CD8-positive, alpha-beta memory T cell (primary cell): ENCODE measurements at regions not wholly inside any gene's neighbourhood (a gene's known extent, or its start where the extent isn't known, plus 50 kb on each side); places are given as distances from the start of the nearest gene placed in this dataset.
"Not testable (repeated sequence)": the region's sequence is repeated elsewhere in the genome, so short reads cannot be mapped to it uniquely, and the experiment has no call there.

Experiments
- CTCF ChIA-PET: fragments of 350-600 bp; sonication (Branson Sonifier 250); formaldehyde crosslinking; loops from one replicate; lab custom pipeline; 2021; ENCODE audit warnings: antibody characterized with exemption; lab: Charles Lee
- POLR2A ChIA-PET: fragments of 350-600 bp; sonication (Branson Sonifier 250); formaldehyde crosslinking; loops from one replicate; lab custom pipeline; 2021; ENCODE audit warnings: antibody characterized with exemption; lab: Charles Lee
- DNase-seq, 5 donors: peaks; one replicate each; pipeline versions ENCODE4 v3.0.0 to v3.0.0-alpha.2; 2020 to 2022; ENCODE audit warnings: mixed read lengths in 1 of 5
- H3K27ac ChIP-seq: one replicate; pipeline ENCODE4 v1.7.0; 2013; ENCODE audit warnings: low read depth, mild to moderate bottlenecking, low read length, moderate library complexity
- H3K27me3 ChIP-seq: 2 replicates; pipeline ENCODE4 v1.7.0; 2013; ENCODE audit warnings: low read length, mild to moderate bottlenecking; ENCODE audit not compliant: insufficient read depth, poor library complexity, severe bottlenecking
- H3K36me3 ChIP-seq: 2 replicates; pipeline ENCODE4 v1.7.0; 2013; ENCODE audit warnings: mild to moderate bottlenecking, low read length, moderate library complexity; ENCODE audit not compliant: insufficient read depth
- H3K4me1 ChIP-seq: 2 replicates; pipeline ENCODE4 v1.7.0; 2013; ENCODE audit warnings: mild to moderate bottlenecking, low read length, moderate library complexity; ENCODE audit not compliant: insufficient read depth
- H3K4me3 ChIP-seq: 2 replicates; pipeline ENCODE4 v1.7.0; 2013; ENCODE audit warnings: mild to moderate bottlenecking, low read length
- H3K9me3 ChIP-seq: 2 replicates; pipeline ENCODE4 v1.7.0; 2013; ENCODE audit warnings: mild to moderate bottlenecking, low read length
- H3K27ac Mint-ChIP-seq, 8 donors: one replicate each; pipeline ENCODE4 v1.8.0; 2020 to 2021; ENCODE audit warnings: mixed read lengths in 8 of 8, mild to moderate bottlenecking in 6 of 8, inconsistent platforms in 3 of 8, moderate library complexity in 3 of 8
- H3K27me3 Mint-ChIP-seq, 2 donors: one replicate each; pipeline ENCODE4 v1.8.0; 2020 to 2021; ENCODE audit warnings: mixed read lengths in 2 of 2, mild to moderate bottlenecking in 1 of 2, moderate library complexity in 1 of 2
- H3K36me3 Mint-ChIP-seq, 3 donors: one replicate each; pipeline ENCODE4 v1.8.0; 2020 to 2021; ENCODE audit warnings: mixed read lengths in 3 of 3, inconsistent platforms in 1 of 3, mild to moderate bottlenecking in 1 of 3
- H3K4me1 Mint-ChIP-seq, 3 donors: one replicate each; pipeline ENCODE4 v1.8.0; 2020 to 2021; ENCODE audit warnings: mixed read lengths in 3 of 3, inconsistent platforms in 1 of 3, mild to moderate bottlenecking in 1 of 3
- H3K4me3 Mint-ChIP-seq, 7 donors: one replicate each; pipeline ENCODE4 v1.8.0; 2020 to 2021; ENCODE audit warnings: mixed read lengths in 7 of 7, mild to moderate bottlenecking in 6 of 7, moderate library complexity in 4 of 7, inconsistent platforms in 2 of 7
- H3K9me3 Mint-ChIP-seq, 5 donors: one replicate each; pipeline ENCODE4 v1.8.0; 2020 to 2022; ENCODE audit warnings: mixed read lengths in 5 of 5, mild to moderate bottlenecking in 3 of 5, moderate library complexity in 2 of 5, inconsistent platforms in 1 of 5

DNA sequence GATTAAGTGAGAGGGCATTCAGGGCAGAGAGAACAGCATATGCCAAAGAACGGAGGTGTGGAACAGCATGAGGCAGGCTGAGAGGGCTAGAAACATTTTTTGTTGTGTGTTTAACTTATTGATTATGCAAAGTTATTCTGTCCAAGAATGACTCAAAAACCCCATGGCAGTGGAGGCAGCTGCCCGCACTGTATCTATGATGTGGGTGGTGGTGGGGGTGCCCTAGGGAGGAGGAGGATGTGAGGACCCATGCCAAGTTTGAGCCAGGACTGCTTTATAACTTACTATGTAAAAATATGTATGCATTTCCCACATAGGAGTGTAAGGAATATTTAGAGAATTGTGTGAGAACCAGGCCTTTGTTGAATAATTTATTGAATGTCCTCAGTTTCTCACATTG lies 85.4 kb upstream of the GNAZ start:
- Histone ChIP-seq H3K27ac (no peak overlapping the region), H3K36me3 (no peaks in the 10 kb centered on the region), H3K27me3 (no peaks in the 10 kb centered on the region), H3K4me1 (no peaks in the 10 kb centered on the region), H3K4me3 (no peak overlapping the region), H3K9me3 (no peaks in the 10 kb centered on the region)
- Mint-ChIP-seq H3K27ac (peak overlapping the region in 1 of 8 donors; percentile 25), H3K4me3 (no peak overlapping the region), H3K9me3 (peaks cover 4 to 7% (median 6%) of the 10 kb centered on the region in 5 donors), H3K36me3 (no peaks in the 10 kb centered on the region), H3K4me1 (peaks cover 0 to 6% (median 4%) of the 10 kb centered on the region in 3 donors), H3K27me3 (peaks cover 6 to 24% of the 10 kb centered on the region in 2 donors)
- ChIA-PET POLR2A (no interaction called here), CTCF (no interaction called here)
- DNase-seq = no peak

DNA sequence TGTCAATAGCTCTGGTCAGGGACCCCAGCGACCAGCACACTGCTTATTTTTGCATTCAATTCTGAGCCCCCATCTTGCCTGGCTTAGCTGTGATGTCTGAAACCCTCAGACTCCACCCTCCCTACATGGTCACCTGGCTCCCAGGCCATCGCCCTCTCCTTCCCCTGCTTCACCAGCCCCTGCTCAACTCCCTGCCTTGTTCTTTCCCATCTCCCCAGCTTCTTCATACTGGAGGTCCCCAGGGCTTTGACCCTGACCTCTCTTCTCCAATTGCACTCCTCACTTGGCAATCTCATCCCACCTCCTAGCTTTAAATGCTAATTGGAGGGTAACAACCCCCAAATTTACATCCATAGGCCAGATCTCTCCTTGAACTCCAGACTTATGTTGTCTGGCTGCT lies 84.3 kb upstream of the GNAZ start:
- no peaks in the 10 kb centered on the region for H3K36me3 Mint-ChIP-seq
- Histone ChIP-seq H3K36me3 (no peaks in the 10 kb centered on the region), H3K27me3 (no peaks in the 10 kb centered on the region), H3K4me1 (no peaks in the 10 kb centered on the region), H3K27ac (no peak overlapping the region), H3K9me3 (no peaks in the 10 kb centered on the region), H3K4me3 (no peak overlapping the region)
- H3K9me3 Mint-ChIP-seq = no peaks in the 10 kb centered on the region
- POLR2A ChIA-PET = no interaction called here
- peaks cover 0 to 6% (median 4%) of the 10 kb centered on the region in 3 donors for H3K4me1 Mint-ChIP-seq
- no peak for DNase-seq
- no peak overlapping the region for H3K4me3 Mint-ChIP-seq
- CTCF ChIA-PET = no interaction called here
- peak overlapping the region in 1 of 8 donors; percentile 14 for H3K27ac Mint-ChIP-seq
- peaks cover 3 to 35% of the 10 kb centered on the region in 2 donors for H3K27me3 Mint-ChIP-seq

DNA sequence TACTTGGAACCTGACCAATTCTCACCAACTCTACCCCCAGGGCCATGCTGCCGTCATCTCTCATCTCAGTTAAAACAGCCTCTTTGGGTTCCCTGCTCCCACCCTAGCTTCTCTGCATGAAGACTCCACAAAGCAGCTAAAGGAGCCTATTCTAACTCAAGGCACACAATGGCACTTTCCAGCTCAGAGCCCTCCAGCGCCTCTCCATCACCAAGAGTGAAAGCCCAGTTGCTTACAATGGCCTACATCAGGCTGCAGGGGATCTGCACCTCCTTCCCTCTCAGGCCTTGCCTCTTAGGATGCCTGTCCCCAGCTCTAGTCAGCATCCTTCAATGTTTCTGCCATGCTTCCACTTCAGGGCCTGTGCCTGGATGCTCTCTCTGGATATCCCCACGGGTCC lies 83.7 kb upstream of the GNAZ start:
- ChIA-PET POLR2A (no interaction called here), CTCF (no interaction called here)
- Mint-ChIP-seq H3K27me3 (peaks cover 3 to 35% of the 10 kb centered on the region in 2 donors), H3K4me3 (no peak overlapping the region), H3K9me3 (no peaks in the 10 kb centered on the region), H3K4me1 (peaks cover 0 to 6% (median 4%) of the 10 kb centered on the region in 3 donors), H3K27ac (peak overlapping the region in 1 of 8 donors; percentile 45), H3K36me3 (no peaks in the 10 kb centered on the region)
- Histone ChIP-seq H3K27ac (no peak overlapping the region), H3K4me1 (no peaks in the 10 kb centered on the region), H3K27me3 (no peaks in the 10 kb centered on the region), H3K9me3 (no peaks in the 10 kb centered on the region), H3K4me3 (no peak overlapping the region), H3K36me3 (no peaks in the 10 kb centered on the region)
- DNase-seq = no peak

DNA sequence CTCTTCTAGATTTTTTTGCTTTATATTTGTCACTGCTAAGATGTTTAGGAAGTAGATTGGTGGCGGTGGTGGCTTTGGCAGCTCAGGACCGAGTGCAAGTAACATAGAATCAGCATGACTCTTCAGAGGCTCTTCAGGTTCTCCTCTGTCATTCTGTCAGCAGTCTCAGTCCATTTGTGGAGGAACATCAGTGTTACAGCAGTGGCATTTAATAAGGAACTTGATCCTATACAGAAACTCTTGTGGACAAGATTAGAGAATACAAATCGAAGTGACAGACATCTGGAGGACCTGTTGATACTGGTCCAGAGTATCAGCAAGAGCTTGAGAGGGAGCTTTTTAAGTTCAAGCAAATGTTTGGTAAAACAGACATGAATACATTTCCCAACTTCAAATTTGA lies 82.2 kb upstream of the GNAZ start:
- Histone ChIP-seq H3K27me3 (no peaks in the 10 kb centered on the region), H3K36me3 (no peaks in the 10 kb centered on the region), H3K9me3 (no peaks in the 10 kb centered on the region), H3K4me3 (no peak overlapping the region), H3K4me1 (no peaks in the 10 kb centered on the region), H3K27ac (no peak overlapping the region)
- POLR2A ChIA-PET = no interaction called here
- Mint-ChIP-seq H3K4me1 (peaks cover 0 to 5% (median 3%) of the 10 kb centered on the region in 3 donors), H3K9me3 (no peaks in the 10 kb centered on the region), H3K36me3 (no peaks in the 10 kb centered on the region), H3K27me3 (peaks cover 2 to 42% of the 10 kb centered on the region in 2 donors), H3K27ac (no peak overlapping the region), H3K4me3 (no peak overlapping the region)
- CTCF ChIA-PET = interaction anchor here (0.9 kb wide), 1 partner anchor 21 kb away, joined by 3 read pairs; no protein-coding TSS in a partner anchor
- no peak for DNase-seq

DNA sequence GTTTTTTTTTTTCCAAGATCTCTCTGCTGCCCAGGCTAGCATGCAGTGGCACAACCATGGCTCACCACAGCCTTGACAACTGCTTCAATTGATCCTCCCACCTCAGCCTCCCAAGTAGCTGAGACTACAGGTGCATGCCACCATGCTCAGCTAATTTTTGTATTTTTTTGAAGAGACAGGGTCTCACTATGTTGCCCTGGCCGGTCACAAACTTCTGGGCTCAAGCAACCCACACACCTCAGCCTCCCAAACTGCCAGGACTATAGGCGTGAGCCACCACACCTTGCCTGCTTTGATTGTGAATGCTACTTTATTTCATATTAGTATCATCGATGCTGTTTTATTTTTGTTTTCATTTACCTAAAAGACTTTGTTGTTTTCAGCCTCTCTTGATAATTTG lies 81.5 kb upstream of the GNAZ start:
- H3K27ac ChIP-seq = no peak overlapping the region
- DNase-seq = no peak
- H3K9me3 ChIP-seq = no peaks in the 10 kb centered on the region
- Mint-ChIP-seq H3K9me3 (no peaks in the 10 kb centered on the region), H3K27ac (no peak overlapping the region), H3K4me1 (no peaks in the 10 kb centered on the region), H3K4me3 (no peak overlapping the region), H3K36me3 (no peaks in the 10 kb centered on the region), H3K27me3 (peaks cover 2 to 42% of the 10 kb centered on the region in 2 donors)
- H3K4me3 ChIP-seq = no peak overlapping the region
- POLR2A ChIA-PET = no interaction called here
- no peaks in the 10 kb centered on the region for H3K4me1 ChIP-seq
- CTCF ChIA-PET = interaction anchor here (0.9 kb wide), 1 partner anchor 20 kb away, joined by 3 read pairs; no protein-coding TSS in a partner anchor
- H3K36me3 ChIP-seq = no peaks in the 10 kb centered on the region
- H3K27me3 ChIP-seq = no peaks in the 10 kb centered on the region

DNA sequence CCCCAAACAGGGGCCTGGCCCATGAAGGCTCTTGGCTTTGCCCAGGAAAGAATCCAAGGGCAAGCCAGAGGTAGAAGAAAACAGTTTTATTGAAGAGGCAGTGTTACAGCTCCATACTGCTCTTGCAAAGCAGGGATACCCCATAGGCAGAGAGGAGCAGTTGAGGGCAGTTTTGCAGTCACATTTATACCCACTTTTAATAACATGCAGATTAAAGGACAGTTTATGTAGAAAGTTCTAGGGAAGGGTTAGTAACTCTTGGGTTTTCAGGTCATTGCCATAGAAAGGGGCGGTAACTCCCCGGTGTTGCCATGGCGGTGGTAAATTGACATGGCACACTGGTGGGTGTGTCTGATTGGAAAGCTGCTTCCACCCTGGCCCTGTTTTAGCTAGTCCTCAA lies 80.5 kb upstream of the GNAZ start:
- H3K27ac Mint-ChIP-seq = no peak overlapping the region
- H3K27me3 Mint-ChIP-seq = peaks cover 0 to 51% of the 10 kb centered on the region in 2 donors
- no peak overlapping the region for H3K27ac ChIP-seq
- H3K4me1 ChIP-seq = no peaks in the 10 kb centered on the region
- CTCF ChIA-PET = no interaction called here
- no peaks in the 10 kb centered on the region for H3K9me3 ChIP-seq
- no peaks in the 10 kb centered on the region for H3K36me3 ChIP-seq
- H3K4me3 Mint-ChIP-seq = no peak overlapping the region
- no peaks in the 10 kb centered on the region for H3K36me3 Mint-ChIP-seq
- H3K4me3 ChIP-seq = no peak overlapping the region
- no peaks in the 10 kb centered on the region for H3K4me1 Mint-ChIP-seq
- peaks cover 0 to 4% (median 2%) of the 10 kb centered on the region in 5 donors for H3K9me3 Mint-ChIP-seq
- DNase-seq = no peak
- POLR2A ChIA-PET = no interaction called here
- H3K27me3 ChIP-seq = no peaks in the 10 kb centered on the region

DNA sequence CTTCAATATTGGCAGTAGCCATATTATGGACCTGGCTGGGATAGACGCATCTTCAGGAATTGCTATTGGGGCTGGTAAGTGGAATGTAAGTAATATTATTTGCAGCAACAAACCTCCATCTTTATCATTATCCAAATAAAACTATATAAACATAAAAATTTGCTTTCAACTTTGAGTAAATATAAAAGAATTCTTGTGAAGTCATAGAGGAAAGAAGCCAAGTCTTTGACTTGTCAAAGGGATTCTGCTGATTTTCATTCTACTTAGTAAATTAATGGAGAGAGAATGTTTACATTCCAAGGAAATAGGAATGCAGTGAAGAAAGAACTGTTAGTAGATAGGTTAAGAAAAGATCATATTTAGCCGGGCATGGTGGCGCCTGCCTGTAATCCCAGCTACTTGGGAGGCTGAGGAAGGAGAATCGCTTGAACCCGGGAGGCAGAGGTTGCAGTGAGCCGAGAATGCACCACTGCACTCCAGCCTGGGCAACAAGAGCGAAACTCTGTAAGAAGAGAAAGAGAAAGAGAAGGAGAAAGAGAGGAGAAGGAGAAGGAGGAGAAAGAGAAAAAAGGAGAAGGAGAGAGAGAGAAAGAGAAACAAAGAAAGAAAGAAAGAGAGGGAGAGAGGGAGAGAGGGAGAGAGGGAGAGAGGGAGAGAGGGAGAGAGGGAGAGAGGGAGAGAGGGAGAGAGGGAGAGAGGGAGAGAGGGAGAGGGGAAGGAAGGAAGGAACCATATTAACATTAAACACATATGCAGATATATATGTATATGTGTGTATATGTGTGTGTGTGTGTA lies 79.4 kb upstream of the GNAZ start:
- H3K27ac Mint-ChIP-seq, H3K36me3 ChIP-seq, H3K27ac ChIP-seq, H3K27me3 ChIP-seq, POLR2A ChIA-PET, H3K4me1 Mint-ChIP-seq, H3K4me1 ChIP-seq, H3K9me3 ChIP-seq, H3K4me3 Mint-ChIP-seq, CTCF ChIA-PET, DNase-seq, H3K36me3 Mint-ChIP-seq, H3K4me3 ChIP-seq: not testable (repeated sequence)
- H3K9me3 Mint-ChIP-seq = peaks cover 0 to 13% (median 5%) of the 10 kb centered on the region in 5 donors
- H3K27me3 Mint-ChIP-seq = peaks cover 0 to 54% of the 10 kb centered on the region in 2 donors

DNA sequence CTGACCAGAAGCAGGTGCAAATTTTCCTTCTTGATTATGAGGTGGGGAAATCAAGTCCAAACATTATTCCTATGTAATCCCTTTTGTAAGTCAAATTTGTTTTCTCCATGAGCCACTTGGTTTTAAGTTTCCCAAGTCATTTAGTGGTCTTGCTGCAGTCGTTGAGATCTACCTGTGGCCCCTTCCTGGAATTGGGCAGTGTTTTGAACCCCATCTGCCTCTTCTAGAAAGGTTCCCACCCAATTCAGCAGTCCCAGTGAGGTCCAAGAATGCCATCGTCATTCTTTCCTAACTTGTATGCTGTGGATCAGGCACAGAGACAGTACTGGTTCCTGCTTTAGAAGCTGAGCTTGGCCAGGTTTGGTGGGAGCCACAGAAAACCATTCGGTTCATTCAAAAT lies 77.8 kb upstream of the GNAZ start:
- H3K36me3 Mint-ChIP-seq = peaks cover 0 to 14% (median 2%) of the 10 kb centered on the region in 3 donors
- H3K36me3 ChIP-seq = no peaks in the 10 kb centered on the region
- H3K4me3 ChIP-seq = no peak overlapping the region
- POLR2A ChIA-PET = no interaction called here
- DNase-seq = no peak
- peaks cover 2 to 49% of the 10 kb centered on the region in 2 donors for H3K27me3 Mint-ChIP-seq
- H3K27ac Mint-ChIP-seq = no peak overlapping the region
- H3K4me1 Mint-ChIP-seq = no peaks in the 10 kb centered on the region
- CTCF ChIA-PET = interaction anchor here (1.6 kb wide), 1 partner anchor 33 kb away, joined by 3 read pairs; no protein-coding TSS in a partner anchor
- no peaks in the 10 kb centered on the region for H3K27me3 ChIP-seq
- no peak overlapping the region for H3K27ac ChIP-seq
- H3K4me3 Mint-ChIP-seq = no peak overlapping the region
- no peaks in the 10 kb centered on the region for H3K4me1 ChIP-seq
- H3K9me3 ChIP-seq = peaks cover 5% of the 10 kb centered on the region
- H3K9me3 Mint-ChIP-seq = peaks cover 11 to 29% (median 19%) of the 10 kb centered on the region in 5 donors
